H1 (cell line): ENCODE measurements at regions not wholly inside any gene's neighbourhood (a gene's known extent, or its start where the extent isn't known, plus 50 kb on each side); places are given as distances from the start of the nearest gene placed in this dataset.

Experiments
- CTCF ChIA-PET: fragments of 300-600 bp; sonication (Branson Sonifier 250); formaldehyde crosslinking; loops from one replicate; lab custom pipeline; 2021; ENCODE audit not compliant: partially characterized antibody; lab: Charles Lee
- POLR2A ChIA-PET: fragments of 300-600 bp; sonication (Branson Sonifier 250); formaldehyde crosslinking; loops from one replicate; lab custom pipeline; 2021; ENCODE audit warnings: inconsistent platforms; ENCODE audit not compliant: partially characterized antibody; lab: Charles Lee
- DNase-seq, 2 experiments: peaks; one replicate each; pipeline versions ENCODE4 v3.0.0 to v3.0.0-alpha.2; 2010 to 2022; ENCODE audit warnings: low spot score in 2 of 2, low read depth in 1 of 2, mixed read lengths in 1 of 2
- FAIRE-seq: peaks from 2 replicates; lab custom pipeline; 2011; peaks lifted over from hg19 to GRCh38; lab: Jason Lieb, UNC
- H2AFZ ChIP-seq: 2 replicates; pipeline ENCODE4 v1.8.1; 2012; ENCODE audit warnings: low read length, inconsistent platforms
- H2AK5ac ChIP-seq: 2 replicates; pipeline ENCODE4 v1.6.1; 2013; ENCODE audit warnings: low read depth, low read length
- H2BK120ac ChIP-seq: replicated peaks from 2 replicates; pipeline ENCODE3; 2013; ENCODE audit warnings: low read depth, low read length, inconsistent platforms
- H2BK12ac ChIP-seq: 2 replicates; pipeline ENCODE4 v1.6.1; 2013; ENCODE audit warnings: low read depth, low read length
- H2BK15ac ChIP-seq: 2 replicates; pipeline ENCODE4 v1.6.1; 2013; ENCODE audit warnings: low read length
- H2BK20ac ChIP-seq: 2 replicates; pipeline ENCODE4 v1.6.1; 2013; ENCODE audit warnings: low read length
- H2BK5ac ChIP-seq: 2 replicates; pipeline ENCODE4 v1.6.1; 2013; ENCODE audit warnings: low read depth, low read length
- H3K14ac ChIP-seq: 2 replicates; pipeline ENCODE4 v1.6.1; 2013; ENCODE audit warnings: inconsistent platforms; ENCODE audit not compliant: insufficient read length
- H3K18ac ChIP-seq: 2 replicates; pipeline ENCODE4 v1.6.1; 2013; ENCODE audit warnings: low read length; ENCODE audit errors: extremely low read depth
- H3K23ac ChIP-seq: 2 replicates; pipeline ENCODE4 v1.6.1; 2013; ENCODE audit warnings: inconsistent platforms; ENCODE audit not compliant: insufficient read length
- H3K23me2 ChIP-seq: 2 replicates; pipeline ENCODE4 v1.6.1; 2013; ENCODE audit warnings: low read depth, low read length
- H3K27ac ChIP-seq: 2 replicates; pipeline ENCODE4 v1.6.1; 2011; ENCODE audit warnings: low read depth, low read length, inconsistent platforms
- H3K27me3 ChIP-seq, 4 experiments: replicated peaks in 1 of 4; 1 replicate in 1 of 4; 2 replicates in 3 of 4; pipeline versions ENCODE4 v1.6.1 to v1.8.1; 2011 to 2013; ENCODE audit warnings: low read length in 3 of 4, mild to moderate bottlenecking in 3 of 4, inconsistent platforms in 2 of 4, mixed read lengths in 2 of 4, moderate library complexity in 1 of 4; ENCODE audit not compliant: control insufficient read depth in 3 of 4, insufficient read depth in 3 of 4; ENCODE audit errors: extremely low read depth in 1 of 4
- H3K36me3 ChIP-seq, 4 experiments: 2 replicates each; pipeline versions ENCODE4 v1.6.1 to v1.8.1; 2011 to 2013; ENCODE audit warnings: mild to moderate bottlenecking in 4 of 4, low read length in 3 of 4, moderate library complexity in 2 of 4, control low read depth in 1 of 4, inconsistent platforms in 1 of 4; ENCODE audit not compliant: insufficient read depth in 4 of 4, control insufficient read depth in 2 of 4
- H3K4ac ChIP-seq: replicated peaks from 2 replicates; pipeline ENCODE3; 2013; ENCODE audit warnings: low read length, low read depth, mixed read lengths, inconsistent platforms; ENCODE audit not compliant: insufficient read length
- H3K4me1 ChIP-seq, 4 experiments: replicated peaks in 1 of 4; 1 replicate in 1 of 4; 2 replicates in 3 of 4; pipeline versions ENCODE4 v1.6.1 to v1.8.1; 2011 to 2013; ENCODE audit warnings: low read length in 3 of 4, inconsistent platforms in 2 of 4, mixed read lengths in 1 of 4; ENCODE audit not compliant: insufficient read depth in 4 of 4, control insufficient read depth in 3 of 4
- H3K4me2 ChIP-seq, 2 experiments: 2 replicates each; pipeline versions ENCODE4 v1.6.1 to v1.8.1; 2011 to 2013; ENCODE audit warnings: low read depth in 2 of 2, low read length in 2 of 2, control low read depth in 1 of 2, inconsistent platforms in 1 of 2, mild to moderate bottlenecking in 1 of 2; ENCODE audit not compliant: insufficient read depth in 1 of 2
- H3K4me3 ChIP-seq, 4 experiments: fragments of 200-600, 300-600 bp in 1 of 4; sonication (generic), shearing (Covaris generic), sonication (Bioruptor Twin) in 1 of 4; 2 replicates each; pipeline versions ENCODE4 v1.5.1 to v1.8.1; 2011 to 2016; ENCODE audit warnings: low read length in 4 of 4, low read depth in 3 of 4, control low read depth in 2 of 4, inconsistent platforms in 2 of 4, mild to moderate bottlenecking in 2 of 4, mixed read lengths in 1 of 4, moderate library complexity in 1 of 4; ENCODE audit not compliant: insufficient read depth in 2 of 4; ENCODE audit errors: extremely low read depth in 1 of 4
- H3K56ac ChIP-seq: replicated peaks from 2 replicates; pipeline ENCODE3; 2013; ENCODE audit warnings: low read depth, mild to moderate bottlenecking, mixed read lengths, low read length, inconsistent platforms; ENCODE audit not compliant: insufficient read length
- H3K79me1 ChIP-seq: 2 replicates; pipeline ENCODE4 v1.6.1; 2013; ENCODE audit warnings: low read depth, low read length, control low read depth
- H3K79me2 ChIP-seq, 2 experiments: 2 replicates each; pipeline versions ENCODE4 v1.6.1 to v1.8.1; 2012 to 2013; ENCODE audit warnings: low read length in 2 of 2, mild to moderate bottlenecking in 2 of 2, inconsistent platforms in 1 of 2; ENCODE audit not compliant: insufficient read depth in 2 of 2, control insufficient read depth in 1 of 2
- H3K9ac ChIP-seq, 4 experiments: replicated peaks in 1 of 4; 1 replicate in 1 of 4; 2 replicates in 3 of 4; pipeline versions ENCODE4 v1.6.1 to v1.8.1; 2011 to 2013; ENCODE audit warnings: low read depth in 3 of 4, low read length in 3 of 4, control low read depth in 2 of 4, mild to moderate bottlenecking in 2 of 4, moderate library complexity in 2 of 4, inconsistent platforms in 1 of 4; ENCODE audit errors: extremely low read depth in 1 of 4
- H3K9me3 ChIP-seq, 2 experiments: 2 replicates each; pipeline versions ENCODE4 v1.6.1 to v1.8.1; 2012 to 2013; ENCODE audit warnings: mild to moderate bottlenecking in 2 of 2, moderate library complexity in 2 of 2, control low read depth in 1 of 2, inconsistent platforms in 1 of 2, low read depth in 1 of 2, low read length in 1 of 2, mixed read lengths in 1 of 2; ENCODE audit not compliant: insufficient read depth in 2 of 2
- H4K20me1 ChIP-seq, 2 experiments: replicated peaks in 1 of 2; 2 replicates each; pipeline versions ENCODE3 to v1.8.1; 2011 to 2013; ENCODE audit warnings: inconsistent platforms in 2 of 2, low read length in 2 of 2, mild to moderate bottlenecking in 1 of 2; ENCODE audit not compliant: insufficient read depth in 2 of 2, control insufficient read depth in 1 of 2
- H4K5ac ChIP-seq: 2 replicates; pipeline ENCODE4 v1.6.1; 2013; ENCODE audit warnings: low read length, low read depth, mixed read lengths, inconsistent platforms; ENCODE audit not compliant: insufficient read length
- H4K8ac ChIP-seq: 2 replicates; pipeline ENCODE4 v1.8.0; 2013; ENCODE audit warnings: mild to moderate bottlenecking, moderate library complexity, low read length, inconsistent platforms; ENCODE audit not compliant: insufficient read depth; ENCODE audit errors: extremely low read depth
- H4K91ac ChIP-seq: replicated peaks from 2 replicates; pipeline ENCODE3; 2013; ENCODE audit warnings: low read length, mixed read lengths, inconsistent platforms; ENCODE audit not compliant: insufficient read length
- CEBPB ChIP-seq: IDR thresholded peaks from 2 replicates; pipeline ENCODE4 v1.6.1; 2012; ENCODE audit warnings: low read depth, low read length
- CHD1 ChIP-seq: IDR thresholded peaks from 2 replicates; pipeline ENCODE4 v1.6.1; 2012; ENCODE audit warnings: low read depth, low read length, improper control_type of control experiment
- HDAC2 ChIP-seq, 2 experiments: fragments of 300-600 bp in 1 of 2; sonication (generic) in 1 of 2; IDR thresholded peaks; 2 replicates each; pipeline ENCODE4 v1.6.1; 2011 to 2012; ENCODE audit warnings: low read depth in 2 of 2, low read length in 2 of 2, mild to moderate bottlenecking in 2 of 2, moderate library complexity in 2 of 2, borderline replicate concordance in 1 of 2, inconsistent platforms in 1 of 2
- NANOG ChIP-seq: IDR thresholded peaks from 2 replicates; pipeline ENCODE4 v1.6.1; 2011; ENCODE audit warnings: low read length, low read depth, mild to moderate bottlenecking, inconsistent platforms; ENCODE audit not compliant: insufficient read depth, poor library complexity, severe bottlenecking
- POU5F1 ChIP-seq: IDR thresholded peaks from 2 replicates; pipeline ENCODE4 v1.6.1; 2011; ENCODE audit warnings: low read depth, mild to moderate bottlenecking, low read length, moderate library complexity
- ZNF274 ChIP-seq: IDR thresholded peaks from 2 replicates; pipeline ENCODE4 v1.7.0; 2012; ENCODE audit warnings: low read length, borderline replicate concordance; ENCODE audit errors: extremely low read depth
- WGBS, 2 experiments: shearing (Covaris generic) in 1 of 2; methylation state at CpG; one replicate each; pipeline versions ENCODE4 v1.1.6 to v1.1.7; 2013 to 2015; ENCODE audit warnings: low lambda C conversion rate in 2 of 2, mixed read lengths in 2 of 2, inconsistent platforms in 1 of 2, low coverage in 1 of 2, missing lambda C conversion rate in 1 of 2; ENCODE audit not compliant: insufficient replicate concordance in 2 of 2, insufficient coverage in 1 of 2, insufficient read length in 1 of 2; ENCODE audit errors: extremely low coverage in 1 of 2, missing lambda C conversion rate in 1 of 2; 5-methylcytosine and 5-hydroxymethylcytosine counted together

- Histone ChIP-seq H3K27ac (no peak overlapping the region), H2BK20ac (no peak overlapping the region), H3K79me1 (no peaks in the 10 kb centered on the region), H3K4me3 (no peak overlapping the region), H3K79me2 (no peaks in the 10 kb centered on the region), H3K23ac (no peak overlapping the region), H3K4ac (no peak overlapping the region), H2BK120ac (no peak overlapping the region), H3K27me3 (peaks cover 0 to 1% (median 0%) of the 10 kb centered on the region in 4 experiments; a peak in 1 of 7 replicates), H3K14ac (no peak overlapping the region), H4K91ac (no peak overlapping the region), H2BK15ac (no peak overlapping the region), H2BK5ac (no peak overlapping the region), H4K8ac (no peak overlapping the region), H2BK12ac (no peak overlapping the region), H3K36me3 (no peaks in the 10 kb centered on the region), H4K20me1 (no peaks in the 10 kb centered on the region), H3K9ac (no peak overlapping the region), H3K9me3 (no peaks in the 10 kb centered on the region), H3K4me2 (no peak overlapping the region), H3K4me1 (no peaks in the 10 kb centered on the region), H3K23me2 (no peaks in the 10 kb centered on the region), H4K5ac (no peak overlapping the region), H3K18ac (no peak overlapping the region), H2AFZ (no peak overlapping the region), H2AK5ac (no peak overlapping the region), H3K56ac (no peak overlapping the region)
- WGBS, 2 experiments, result 65% methylated on average over 1 of the region's 1 CpG; no CpG with 5 or more reads in 1 of the 2 experiments
- POLR2A ChIA-PET, result no interaction called here
- FAIRE-seq (no peak), DNase-seq (no peak)
- CTCF ChIA-PET, result interaction anchor here (0.9 kb wide), 1 partner anchor 52 kb away, joined by 3 read pairs; no protein-coding TSS in a partner anchor
- TF ChIP-seq CEBPB (no peak), CHD1 (no peak), HDAC2 (IDR thresholded peaks at IDR 0.05; ENCODE audit: borderline replicate concordance in 1 of 2, low read depth in 2 of 2, low read length in 2 of 2) (no peak), ZNF274 (no peak), NANOG (no peak), POU5F1 (no peak)
These were observed 53.8 kb upstream of the PAPPA start for GRCh38 chr9:116099821-116100220.
